Hematopoietic multipotent progenitor cell treated with erythropoietin and hydrocortisone succinate and interleukin-3 and kit ligand, for 15 days (in vitro differentiated cells): ENCODE measurements at regions not wholly inside any gene's neighbourhood (a gene's known extent, or its start where the extent isn't known, plus 50 kb on each side); places are given as distances from the start of the nearest gene placed in this dataset.

Experiments
- DNase-seq: peaks from one replicate; pipeline ENCODE4 v3.0.0-alpha.2; 2015; ENCODE audit warnings: low spot score

DNA sequence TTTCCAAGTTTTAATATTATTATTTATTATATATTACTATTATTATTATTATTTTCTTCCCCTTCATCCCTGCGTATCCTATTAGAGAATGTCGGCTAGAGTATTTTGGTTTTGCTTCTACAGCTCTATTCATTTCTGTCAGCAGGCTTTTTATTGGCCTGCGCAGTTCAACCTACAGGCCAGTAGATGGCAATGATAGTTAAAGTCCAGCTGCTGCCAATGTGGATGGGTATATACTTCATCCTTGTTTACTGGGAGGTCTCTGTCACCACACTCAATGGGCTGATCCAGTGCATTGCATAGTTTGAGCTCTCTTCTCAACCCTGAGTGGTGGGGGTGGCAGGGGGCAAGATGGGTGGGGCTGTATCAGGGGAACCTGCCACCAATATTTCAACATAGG, 799.8 kb downstream of the NSUN3 start:
- no peak for DNase-seq

DNA sequence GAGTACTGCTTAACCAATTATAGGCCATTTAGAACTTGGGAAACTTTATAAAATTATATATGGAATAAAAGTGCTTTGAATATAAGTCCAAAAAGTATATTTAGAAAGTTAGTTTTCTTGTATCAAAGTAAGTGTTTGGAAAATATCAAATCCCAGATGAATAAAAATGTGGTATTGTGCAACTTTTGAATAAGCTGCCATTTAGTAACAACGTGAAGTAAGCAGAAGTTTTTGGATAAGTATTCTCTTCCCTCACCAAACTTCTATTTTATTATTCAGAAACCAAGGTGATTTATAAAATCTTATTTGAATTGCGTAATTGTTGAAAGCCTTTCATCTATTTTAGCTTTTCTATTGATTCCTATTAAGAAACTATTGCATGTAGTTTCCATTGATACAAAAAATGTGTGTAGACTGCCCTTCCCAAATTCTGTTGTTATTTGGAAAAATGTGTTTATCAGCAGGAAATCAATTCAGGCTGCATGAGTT, 806.2 kb downstream of the NSUN3 start:
- no peak for DNase-seq

DNA sequence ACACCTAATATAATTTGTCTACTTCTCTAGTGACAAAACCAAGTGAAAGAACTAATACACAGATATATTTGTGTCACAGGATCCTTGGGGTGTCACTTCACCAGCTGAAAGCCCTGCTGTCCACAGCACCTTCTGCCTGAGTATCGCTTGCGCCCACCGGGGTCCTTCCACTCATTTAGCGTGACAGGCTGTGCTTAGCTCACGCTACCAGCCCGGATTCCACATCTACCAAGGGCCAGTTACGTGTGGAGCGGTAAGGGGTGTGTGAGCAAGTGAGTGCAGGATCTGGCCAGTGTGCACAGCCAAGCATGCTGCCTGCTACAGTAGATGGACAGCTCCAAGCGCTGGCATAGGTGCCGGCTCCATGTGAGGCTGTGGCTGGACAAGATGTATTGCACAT, 810.9 kb downstream of the NSUN3 start:
- no peak for DNase-seq

DNA sequence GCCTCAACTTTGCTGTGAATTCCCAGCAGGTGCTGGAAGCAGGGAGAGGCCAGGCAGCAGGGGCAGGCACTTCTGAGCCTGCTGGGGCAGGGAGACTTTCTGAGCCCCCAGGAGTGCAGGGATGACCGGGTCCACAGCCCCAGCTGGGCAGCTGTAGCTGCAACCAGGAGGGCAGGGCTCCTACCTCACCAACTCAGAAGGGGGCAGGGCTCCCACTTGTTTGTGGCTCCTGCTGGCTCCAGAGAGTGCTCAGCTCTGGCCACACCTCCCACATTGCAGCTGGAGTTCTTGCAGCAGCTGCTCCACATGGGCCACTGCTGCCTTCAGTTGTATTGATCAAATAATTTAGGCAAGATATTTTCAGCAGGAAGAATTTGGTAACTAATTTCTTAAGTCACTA, 812.3 kb downstream of the NSUN3 start:
- no peak for DNase-seq

DNA sequence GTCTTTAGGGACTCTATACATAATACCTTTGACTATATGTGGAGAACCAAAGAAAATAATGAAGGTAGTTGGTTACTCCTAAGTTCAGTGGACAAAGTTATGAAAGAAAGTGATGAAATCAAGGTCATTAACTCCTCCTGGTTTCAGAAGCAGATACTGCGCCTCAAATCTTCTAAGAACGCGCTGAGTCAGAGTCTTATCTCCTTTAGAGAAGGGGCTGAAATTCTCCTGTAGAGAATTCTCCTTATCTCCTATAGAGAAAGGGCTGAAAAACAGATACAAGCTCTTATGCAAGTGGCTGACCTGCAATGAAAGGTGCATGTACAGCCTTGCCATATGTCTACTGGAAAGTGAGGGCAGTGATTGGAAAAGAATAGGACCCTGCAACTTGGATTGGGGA, 824.2 kb downstream of the NSUN3 start:
- no peak for DNase-seq

DNA sequence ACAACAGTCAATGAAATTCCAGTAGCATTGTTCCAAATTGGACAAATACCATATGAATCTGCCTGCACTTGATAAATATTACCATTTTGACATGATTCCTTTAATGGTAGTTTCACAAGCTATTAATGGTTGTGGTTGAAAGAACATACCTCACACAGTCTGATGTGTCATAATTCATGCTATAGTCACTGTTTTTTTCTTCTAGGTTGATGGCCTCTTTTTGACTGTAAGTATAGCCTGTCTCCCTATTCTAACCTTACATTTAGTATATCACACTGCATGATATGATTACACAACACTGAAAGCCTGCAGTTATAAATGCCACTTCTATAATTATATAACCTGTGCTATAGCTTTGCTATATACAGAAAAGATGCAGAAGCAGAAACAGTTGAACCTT, 834.1 kb downstream of the NSUN3 start:
- no peak for DNase-seq

DNA sequence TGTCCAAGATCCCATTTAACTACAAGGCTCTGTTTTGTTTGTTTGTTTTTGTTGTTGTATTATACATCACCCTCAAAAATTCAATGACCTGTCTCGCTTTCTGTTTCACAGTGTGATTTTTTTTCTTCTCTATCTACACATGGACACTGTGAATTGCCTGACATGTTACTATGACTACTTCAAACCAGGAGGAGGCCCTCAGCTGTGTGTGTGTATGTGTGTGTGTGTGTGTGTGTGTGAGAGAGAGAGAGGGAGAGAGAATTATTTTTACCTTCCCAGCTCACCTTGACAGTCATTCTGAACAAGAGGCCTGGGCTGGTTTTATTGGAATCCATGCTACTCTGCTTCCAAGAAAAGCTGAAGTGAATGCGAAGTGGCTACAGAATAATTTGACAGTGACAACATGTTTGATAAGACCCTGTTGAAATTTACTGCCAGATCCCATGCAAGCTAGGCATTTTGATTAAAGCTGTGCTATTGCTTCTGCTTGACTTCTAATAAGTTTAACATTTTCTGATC, 841.4 kb downstream of the NSUN3 start:
- no peak for DNase-seq

DNA sequence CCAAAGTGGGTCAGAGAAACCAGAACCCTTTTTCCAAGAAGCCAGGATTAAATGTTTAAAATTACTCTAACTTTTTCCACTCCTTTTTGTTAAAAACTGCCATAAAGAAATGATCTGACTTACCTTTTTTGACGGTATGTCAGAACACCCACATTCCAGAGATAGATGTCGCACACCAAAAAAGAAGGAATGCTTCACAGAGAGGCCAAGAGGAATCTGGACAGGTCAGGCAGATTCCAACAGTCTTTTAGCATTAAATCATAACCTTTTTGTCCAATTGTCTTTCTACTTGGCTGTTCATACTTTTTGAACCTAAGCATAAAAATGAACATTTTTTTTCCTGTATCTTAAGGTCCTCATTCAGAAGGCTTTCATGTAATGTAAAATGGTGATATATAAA, 846.9 kb downstream of the NSUN3 start:
- DNase-seq: no peak

DNA sequence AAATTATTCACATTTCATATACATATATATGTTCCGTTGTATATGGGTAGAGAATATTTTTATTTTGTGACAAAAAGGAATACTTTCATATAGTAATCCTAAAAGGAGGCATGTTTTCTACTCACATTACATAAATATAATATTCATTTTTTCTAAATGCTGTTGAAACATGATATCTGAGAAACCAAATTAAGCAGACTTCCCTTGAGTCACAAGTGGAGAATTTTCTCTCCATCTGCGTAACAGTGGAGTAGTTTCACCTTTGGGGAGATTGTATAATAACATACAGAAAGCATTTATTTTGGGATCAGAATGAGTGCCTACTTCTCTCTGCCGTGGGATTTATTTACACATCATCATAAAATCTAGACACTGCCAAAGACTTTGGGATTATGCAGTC, 849.8 kb downstream of the NSUN3 start:
- no peak for DNase-seq

DNA sequence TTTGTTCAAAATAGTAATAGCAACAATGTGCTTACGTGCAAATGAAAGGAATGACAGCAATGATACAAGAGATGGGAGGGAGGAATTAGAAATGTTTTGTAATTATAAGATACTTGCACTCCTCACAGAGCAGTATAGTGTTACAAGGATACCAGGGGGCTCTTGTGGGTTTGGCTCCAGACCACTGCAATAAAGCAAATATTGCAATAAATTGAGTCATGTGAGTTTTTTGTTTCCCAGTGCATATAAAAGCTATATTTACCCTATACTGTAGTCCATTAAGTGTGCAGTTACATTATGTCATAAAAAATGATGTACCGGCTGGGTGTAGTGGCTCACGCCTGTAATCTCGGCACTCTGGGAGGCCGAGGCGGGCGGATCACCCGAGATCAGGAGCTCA, 864.3 kb downstream of the NSUN3 start:
- DNase-seq: no peak

DNA sequence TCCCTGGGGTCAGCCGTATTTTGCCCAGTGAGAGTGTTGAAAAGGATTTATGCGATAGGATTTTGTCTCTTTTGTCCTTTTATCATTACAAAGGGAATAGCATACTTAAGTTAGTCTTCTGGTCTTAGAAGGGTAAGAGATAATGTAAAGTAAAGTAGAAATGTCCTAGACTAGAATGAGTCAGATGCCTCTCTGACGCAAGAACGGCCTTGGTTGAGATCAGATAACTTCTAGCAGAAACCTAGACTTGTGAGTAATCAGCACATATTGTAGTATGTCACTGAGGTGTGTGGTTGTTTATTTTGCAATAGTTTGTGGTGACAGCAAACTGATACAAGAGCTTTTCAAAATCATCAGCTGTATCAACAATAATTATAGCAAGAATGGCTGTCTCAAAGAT, 866.1 kb downstream of the NSUN3 start:
- DNase-seq: no peak

DNA sequence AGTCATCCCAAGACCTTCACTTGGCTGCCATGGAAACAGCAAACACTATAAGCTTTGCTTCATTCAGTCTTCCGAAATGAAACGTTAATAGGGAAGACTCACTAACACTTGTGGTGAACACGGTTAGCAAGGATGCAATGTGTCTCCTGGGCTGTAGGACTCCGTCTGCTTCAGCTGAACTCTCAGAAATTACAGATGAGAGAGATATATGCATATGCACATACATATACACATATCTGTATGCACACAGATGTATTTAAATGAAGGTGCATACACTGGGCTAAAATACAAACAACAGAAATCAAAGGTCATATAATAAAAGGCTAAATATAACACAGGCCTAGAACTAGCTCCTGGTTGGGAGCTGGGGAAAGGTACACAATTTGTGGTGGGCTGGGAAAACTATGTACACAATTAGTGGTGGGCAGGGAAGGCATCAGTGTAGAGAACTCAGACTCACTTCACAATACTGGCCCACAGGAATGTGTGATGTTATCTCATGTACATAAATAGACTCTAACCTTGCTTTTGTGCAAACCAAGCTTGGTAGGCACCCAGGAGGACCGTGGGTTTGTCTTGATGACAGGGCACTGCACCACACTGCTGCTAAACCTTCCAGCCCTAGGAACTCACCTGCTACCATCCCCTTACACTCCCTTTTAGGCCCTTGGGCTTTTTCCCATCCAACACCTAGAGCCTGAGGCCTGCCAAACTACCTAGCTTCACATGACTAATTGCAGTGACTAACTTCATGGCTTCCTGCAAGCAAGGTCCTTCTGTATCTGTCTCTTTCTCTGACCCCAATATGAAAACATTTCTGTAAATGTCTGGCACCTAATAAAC, 873.1 kb downstream of the NSUN3 start:
- DNase-seq: no peak

DNA sequence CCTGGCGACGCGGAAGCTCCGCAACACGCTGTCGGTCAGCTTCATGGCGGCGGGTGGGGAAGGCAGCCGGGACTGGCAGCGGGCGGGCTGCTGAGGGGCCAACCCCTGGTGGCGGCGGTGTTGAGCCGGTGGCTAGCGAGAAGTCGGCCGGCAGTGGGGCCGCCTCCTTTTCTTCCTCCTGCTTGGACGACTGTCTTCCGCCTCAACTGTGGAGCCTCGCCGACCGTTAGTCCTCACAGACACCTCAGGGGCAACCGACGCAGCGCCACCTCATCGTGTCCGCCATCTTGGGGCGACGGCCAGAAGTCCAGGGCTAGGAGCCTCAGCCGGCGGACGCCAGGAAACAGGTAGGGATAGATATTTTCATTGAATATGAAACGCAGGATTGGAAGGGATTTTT, 875.1 kb downstream of the NSUN3 start:
- DNase-seq: no peak

DNA sequence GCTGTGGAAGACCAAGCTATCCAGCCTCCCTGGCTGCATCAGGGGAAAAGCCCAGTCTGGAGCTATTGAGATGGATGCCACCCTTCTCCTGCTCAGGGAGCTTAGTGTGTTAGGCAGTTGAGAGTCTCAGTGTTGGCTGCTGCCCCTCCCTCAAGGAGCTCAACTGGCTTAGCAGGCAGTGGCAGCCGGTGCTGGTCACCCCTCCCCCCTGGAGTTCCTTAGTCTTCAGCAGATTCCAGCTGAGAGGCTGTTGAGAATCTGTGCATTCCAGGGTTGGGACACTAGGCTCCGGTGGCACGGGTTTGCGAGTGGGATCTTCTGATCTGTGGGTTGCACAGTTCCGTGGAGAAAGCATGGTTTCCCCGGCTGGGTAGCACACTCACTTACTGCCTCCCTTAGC, 883.8 kb downstream of the NSUN3 start:
- DNase-seq: no peak

DNA sequence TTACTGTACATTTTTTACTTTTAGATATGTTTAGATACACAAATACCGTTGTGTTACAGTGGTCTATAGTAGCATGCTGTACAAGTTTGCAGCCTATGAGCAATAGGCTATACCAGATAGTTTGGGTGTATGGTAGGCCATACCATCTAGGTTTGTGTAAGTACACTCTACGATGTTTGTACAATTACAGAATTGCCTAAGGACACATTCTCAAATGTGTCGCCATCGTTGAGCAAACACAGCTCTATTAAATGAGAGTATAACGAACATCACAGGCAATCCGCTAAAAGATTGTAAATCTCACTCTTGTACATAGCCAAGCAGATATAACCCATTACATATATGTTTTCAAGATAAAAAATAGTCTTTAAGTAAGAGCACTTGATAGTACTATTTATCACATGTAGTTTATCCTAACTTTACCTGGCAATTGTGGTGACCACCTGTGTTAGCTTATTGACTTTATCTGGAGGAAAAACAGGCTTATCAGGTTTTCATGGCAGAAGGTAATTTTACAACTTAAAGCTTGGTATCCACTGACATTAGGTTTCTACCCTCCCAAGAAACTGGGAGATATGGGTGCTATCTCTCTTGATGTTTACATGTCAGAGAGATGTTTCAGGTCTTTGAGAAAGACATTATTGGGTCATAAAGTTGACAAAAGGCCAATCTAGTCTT, 898.7 kb downstream of the NSUN3 start:
- no peak for DNase-seq

DNA sequence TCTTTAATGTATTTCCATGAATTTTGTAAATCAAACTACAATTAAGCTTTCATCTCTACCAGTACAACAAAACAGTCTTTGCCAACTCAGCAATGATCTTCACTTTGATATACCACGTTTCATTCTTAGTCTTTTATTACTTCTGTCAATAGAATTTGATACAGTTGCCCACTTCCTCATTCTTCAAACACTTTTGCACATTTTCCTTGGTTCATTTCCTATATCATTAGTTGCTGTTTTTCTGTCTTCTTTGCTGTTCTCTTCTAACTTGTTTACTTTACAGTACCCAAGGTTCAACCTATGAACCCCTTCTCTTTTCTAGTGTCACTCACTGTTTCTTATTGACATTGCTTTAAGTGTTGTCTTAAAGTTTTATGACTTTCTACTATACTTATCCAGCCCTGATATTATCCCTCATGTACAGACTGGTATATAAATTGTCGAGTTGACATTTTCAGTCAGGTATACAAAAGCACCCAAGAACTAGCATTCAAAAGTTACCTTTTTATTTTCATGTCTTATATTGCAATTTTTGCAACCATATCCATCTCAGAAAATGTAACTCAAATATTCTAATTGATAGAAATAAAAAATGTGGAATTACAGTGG, 903.1 kb downstream of the NSUN3 start:
- DNase-seq: no peak

DNA sequence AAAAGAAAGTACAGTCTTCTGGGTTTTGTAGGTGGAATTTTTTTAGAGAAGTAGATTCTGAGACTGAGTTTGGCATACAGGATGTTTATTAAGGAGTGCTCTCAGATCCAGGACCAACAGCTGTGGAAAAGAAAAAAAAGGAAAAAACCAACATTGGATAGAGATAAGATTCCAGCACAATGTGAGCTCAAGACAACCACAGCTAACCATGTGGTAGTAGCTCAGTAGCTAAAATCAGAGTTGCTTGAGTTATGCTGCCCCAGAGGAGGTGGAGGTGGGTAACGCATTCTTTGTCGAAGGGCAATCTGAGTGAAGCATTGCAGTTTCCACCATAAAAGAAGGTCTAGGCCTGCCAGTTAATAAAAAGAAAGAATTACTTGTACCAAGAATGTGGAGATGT, 904.3 kb downstream of the NSUN3 start:
- no peak for DNase-seq

DNA sequence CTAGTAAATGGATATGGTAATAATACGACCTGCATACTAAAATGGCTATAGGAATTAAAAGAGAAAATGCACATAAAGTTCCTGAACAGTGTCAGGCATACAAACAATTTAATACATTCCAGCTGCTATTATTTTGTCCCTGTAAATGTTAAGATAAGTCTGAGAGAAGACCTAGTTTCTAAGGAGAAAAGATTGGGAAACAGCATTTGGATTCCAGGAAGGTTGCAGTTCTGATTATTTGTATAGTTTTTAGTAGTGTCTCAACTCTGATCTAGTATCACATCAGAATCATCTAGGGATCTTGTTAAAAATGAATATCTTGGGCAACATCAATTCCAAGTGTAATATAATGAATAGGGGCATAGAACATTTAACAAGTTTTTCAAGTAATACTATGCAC, 905.7 kb downstream of the NSUN3 start:
- DNase-seq: no peak

DNA sequence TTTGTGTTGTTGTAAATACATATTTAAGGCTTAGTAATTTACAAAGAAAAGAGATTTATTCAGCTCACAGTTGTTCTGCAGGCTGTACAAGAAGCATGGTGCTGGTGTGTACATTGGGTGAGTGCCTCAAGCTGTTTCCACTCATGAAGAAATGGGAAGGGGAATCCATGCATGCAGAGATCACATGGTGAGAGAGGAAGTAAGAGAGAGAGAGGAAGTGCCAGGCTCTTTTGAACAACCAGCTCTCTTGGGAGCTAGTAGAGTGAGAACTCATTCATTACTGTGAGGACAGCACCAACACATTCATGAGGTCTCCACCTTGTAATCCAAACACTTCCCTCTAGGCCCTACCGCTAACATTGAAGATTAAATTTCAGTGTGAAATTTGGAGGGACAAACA, 909.2 kb downstream of the NSUN3 start:
- no peak for DNase-seq

DNA sequence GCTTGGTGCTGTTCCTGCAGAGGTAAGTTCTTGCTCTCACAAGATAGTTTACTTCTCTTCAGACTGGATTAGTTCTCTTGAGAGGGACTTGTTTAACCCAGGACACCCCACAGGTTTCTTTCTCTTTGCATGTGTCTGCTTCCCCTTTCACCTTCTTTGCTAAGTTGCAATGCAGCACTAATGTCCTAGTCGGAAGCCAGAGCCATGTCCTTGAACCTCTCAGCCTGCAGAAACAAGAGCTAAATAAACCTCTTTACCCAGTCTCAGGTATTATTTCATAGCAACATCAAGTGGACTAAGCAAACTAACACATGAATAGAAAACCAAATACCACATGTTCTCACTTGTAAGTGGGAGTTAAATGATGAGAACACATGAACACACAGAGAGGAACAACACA, 915.2 kb downstream of the NSUN3 start:
- no peak for DNase-seq

DNA sequence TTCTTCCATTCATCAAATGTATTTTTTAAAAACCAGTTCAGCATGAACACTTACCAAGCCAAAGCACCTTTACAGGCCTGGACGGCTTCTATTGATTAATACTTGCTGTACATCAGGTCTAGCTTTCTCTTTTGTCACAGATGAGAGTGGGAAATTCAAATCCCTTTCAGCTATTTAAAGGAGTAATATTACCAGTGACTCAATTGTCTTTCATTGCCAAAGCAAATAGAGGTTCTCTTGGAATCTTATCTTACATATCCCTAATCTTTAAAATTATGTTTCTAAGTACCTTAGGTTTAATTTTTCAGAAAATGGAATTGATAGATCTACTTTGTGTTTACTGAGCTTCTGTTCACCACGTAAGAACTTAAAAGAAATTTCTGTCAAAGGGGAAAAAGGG, 922.9 kb downstream of the NSUN3 start:
- DNase-seq: no peak

DNA sequence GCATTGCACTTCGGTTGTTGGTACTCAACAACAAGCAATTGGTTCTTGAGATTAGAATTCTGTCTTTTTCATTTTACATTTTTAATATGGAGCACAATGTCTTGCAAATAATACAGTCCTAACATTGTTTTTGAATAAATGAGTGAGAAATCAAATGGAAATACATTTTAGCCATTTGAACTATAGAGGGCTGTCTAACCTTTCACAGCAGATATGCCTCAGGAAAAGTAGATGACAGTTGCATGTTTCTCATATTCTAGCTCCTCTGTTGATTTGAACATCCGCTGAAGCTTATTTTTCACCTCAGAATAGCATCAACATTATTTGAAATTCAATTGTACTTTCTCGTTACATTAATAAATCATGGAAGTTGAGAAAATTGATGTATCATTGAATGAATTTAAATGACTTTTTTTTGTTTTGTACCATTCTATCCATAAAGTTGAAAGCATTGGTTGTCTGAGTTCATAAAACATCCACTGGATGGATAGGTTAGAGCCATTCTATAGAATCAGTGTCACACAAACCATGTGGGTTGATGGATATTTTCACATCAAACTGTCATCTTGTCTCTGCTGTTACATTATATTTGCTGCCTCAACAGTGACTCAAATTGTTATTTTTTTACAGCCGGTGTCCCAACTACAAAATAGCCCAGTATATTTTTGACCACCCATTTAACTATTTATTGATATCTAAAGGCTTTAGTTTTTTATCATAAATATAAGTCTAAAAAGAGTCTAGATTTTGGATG, 928.3 kb downstream of the NSUN3 start:
- no peak for DNase-seq
